Gastroesophageal sphincter (tissue), 2 donors: ENCODE measurements at regions not wholly inside any gene's neighbourhood (a gene's known extent, or its start where the extent isn't known, plus 50 kb on each side); places are given as distances from the start of the nearest gene placed in this dataset.

Source experiments
- EP300 ChIP-seq: sonication (generic); formaldehyde crosslinking; IDR thresholded peaks from one replicate; pipeline ENCODE4 v1.6.1; 2017; ENCODE audit warnings: antibody characterized with exemption, mild to moderate bottlenecking
- POLR2A ChIP-seq, 2 donors: fragments of 450-650 bp; IDR thresholded peaks; one replicate each; pipeline ENCODE4 v1.6.1; 2017; ENCODE audit warnings: antibody characterized with exemption in 2 of 2, mild to moderate bottlenecking in 2 of 2, moderate library complexity in 1 of 2

DNA sequence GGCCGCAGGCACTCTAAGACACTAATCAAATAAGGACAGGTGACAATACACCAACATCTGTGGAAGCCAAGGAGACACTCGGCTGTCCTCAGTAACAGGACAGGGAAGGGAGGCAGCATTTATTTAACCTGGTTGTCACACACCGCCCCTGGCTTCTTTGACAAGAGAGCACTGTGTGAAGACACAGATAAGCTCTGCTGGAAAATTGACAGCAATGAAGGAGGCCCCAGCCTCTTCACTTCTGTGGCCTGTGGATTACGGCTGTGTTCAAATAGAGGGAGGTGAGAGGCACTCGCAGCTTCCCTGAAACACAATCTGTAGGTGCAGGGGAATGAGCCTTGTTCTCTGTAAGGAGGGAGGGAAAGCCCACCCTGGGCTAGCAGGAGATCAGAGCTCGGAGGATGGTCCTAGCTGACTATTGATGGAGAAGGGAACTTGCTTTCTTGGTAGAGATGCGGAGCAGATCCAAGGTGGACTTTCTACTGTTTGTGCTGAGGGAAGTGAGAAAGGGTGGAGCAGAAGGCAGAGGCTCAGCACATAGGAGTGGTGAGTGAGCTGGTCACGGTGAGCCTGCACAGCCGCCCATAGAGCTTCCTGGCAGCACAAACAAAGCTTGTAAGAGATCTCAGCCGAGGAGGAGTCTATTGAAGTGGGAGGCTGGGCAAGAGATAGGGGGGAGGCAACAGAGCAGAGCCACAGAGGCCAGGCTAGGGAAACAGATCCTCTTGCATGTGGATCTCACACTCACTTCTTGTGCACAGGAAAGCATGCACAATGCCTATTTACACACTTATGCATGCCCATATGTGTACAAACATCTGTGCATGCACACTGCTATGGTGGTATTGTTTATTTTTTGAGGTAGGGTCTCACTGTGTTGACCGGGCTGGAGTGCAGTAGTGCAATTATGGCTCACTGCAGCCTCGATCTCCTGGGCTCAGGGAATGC, 114.6 kb upstream of the THY1 start:
- TF ChIP-seq POLR2A (IDR thresholded peaks at IDR 0.05) (no peak), EP300 (no peak)
